Stimulated activated CD4-positive, alpha-beta T cell treated with anti-CD3 and anti-CD28 coated beads, Interleukin-15, amount 100 ng/mL, for 48 hours (primary cell): ENCODE measurements at regions not wholly inside any gene's neighbourhood (a gene's known extent, or its start where the extent isn't known, plus 50 kb on each side); places are given as distances from the start of the nearest gene placed in this dataset.

Experiments used
- DNase-seq, 2 donors: peaks; one replicate each; pipeline ENCODE4 v3.0.0-alpha.2; 2020; ENCODE audit warnings: low read depth in 2 of 2

GRCh38 chr2:134143568-134143967 is 110.3 kb upstream of the MGAT5 start:
- no peak for DNase-seq

GRCh38 chr2:134144081-134144596 is 109.7 kb upstream of the MGAT5 start:
- DNase-seq: no peak

- DNase-seq: no peak
Measured at GRCh38 chr2:134144651-134145050, 109.2 kb upstream of the MGAT5 start.

GRCh38 chr2:134145519-134145918 is 108.4 kb upstream of the MGAT5 start:
- DNase-seq: no peak

- DNase-seq: no peak
Measured at GRCh38 chr2:134146161-134146560, 107.7 kb upstream of the MGAT5 start.

GRCh38 chr2:134146620-134147019 is 107.3 kb upstream of the MGAT5 start:
- DNase-seq: no peak

GRCh38 chr2:134148172-134148571 is 105.7 kb upstream of the MGAT5 start:
- no peak for DNase-seq

GRCh38 chr2:134148843-134149472 is 104.9 kb upstream of the MGAT5 start:
- DNase-seq: no peak

- DNase-seq: no peak
Measured at GRCh38 chr2:134149904-134150303, 104.0 kb upstream of the MGAT5 start.

- no peak for DNase-seq
Measured at GRCh38 chr2:134150760-134151159, 103.1 kb upstream of the MGAT5 start.

- DNase-seq: no peak
Measured at GRCh38 chr2:134152045-134153010, 101.5 kb upstream of the MGAT5 start.

GRCh38 chr2:134153294-134153880 is 100.5 kb upstream of the MGAT5 start:
- no peak for DNase-seq

GRCh38 chr2:134154246-134154645 is 99.6 kb upstream of the MGAT5 start:
- DNase-seq: no peak

- no peak for DNase-seq
Measured at GRCh38 chr2:134155134-134155533, 98.7 kb upstream of the MGAT5 start.

GRCh38 chr2:134158295-134158694 is 95.6 kb upstream of the MGAT5 start:
- no peak for DNase-seq

- DNase-seq: no peak
Measured at GRCh38 chr2:134161170-134161547, 92.7 kb upstream of the MGAT5 start.

- no peak for DNase-seq
Measured at GRCh38 chr2:134163336-134163735, 90.5 kb upstream of the MGAT5 start.

GRCh38 chr2:134164306-134164705 is 89.6 kb upstream of the MGAT5 start:
- no peak for DNase-seq

- DNase-seq: no peak
Measured at GRCh38 chr2:134167015-134167414, 86.9 kb upstream of the MGAT5 start.

- no peak for DNase-seq
Measured at GRCh38 chr2:134169788-134170187, 84.1 kb upstream of the MGAT5 start.

GRCh38 chr2:134170294-134170693 is 83.6 kb upstream of the MGAT5 start:
- DNase-seq: no peak

- no peak for DNase-seq
Measured at GRCh38 chr2:134170700-134171099, 83.2 kb upstream of the MGAT5 start.
